Panc1 (cell line): ENCODE measurements at regions not wholly inside any gene's neighbourhood (a gene's known extent, or its start where the extent isn't known, plus 50 kb on each side); places are given as distances from the start of the nearest gene placed in this dataset.

ENCODE experiments used
- CTCF ChIP-seq: fragments of 450-650 bp; IDR thresholded peaks from 2 replicates; pipeline ENCODE4 v1.5.1; 2017; ENCODE audit warnings: mild to moderate bottlenecking
- POLR2AphosphoS5 ChIP-seq: IDR thresholded peaks from 2 replicates; pipeline ENCODE4 v1.6.1; 2012; ENCODE audit warnings: mild to moderate bottlenecking, low read depth, low read length, moderate library complexity
- SIN3A ChIP-seq: IDR thresholded peaks from 2 replicates; pipeline ENCODE4 v1.6.1; 2012; ENCODE audit warnings: low read depth, mild to moderate bottlenecking, low read length, moderate library complexity, borderline replicate concordance; ENCODE audit not compliant: insufficient read depth

GRCh38 chr10:9342885-9343570 is 1288.5 kb downstream of the GATA3 start:
- TF ChIP-seq SIN3A (no peak), CTCF (peak; percentile 68; the same call in 1 of the 2 replicates), POLR2AphosphoS5 (no peak)
